Naive thymus-derived CD4-positive, alpha-beta T cell (primary cell): ENCODE measurements at regions not wholly inside any gene's neighbourhood (a gene's known extent, or its start where the extent isn't known, plus 50 kb on each side); places are given as distances from the start of the nearest gene placed in this dataset.

Experiments
- ATAC-seq: fragments of 150-1000 bp; cut with Tn5 transposase; 2 replicates; pipeline ENCODE4 v1.10.0; 2021; ENCODE audit warnings: mild to moderate bottlenecking, moderate library complexity
- CTCF ChIA-PET: fragments of 350-600 bp; sonication (Branson Sonifier 250); formaldehyde crosslinking; loops from one replicate; lab custom pipeline; 2021; ENCODE audit warnings: antibody characterized with exemption; lab: Charles Lee
- POLR2A ChIA-PET: fragments of 350-600 bp; sonication (Branson Sonifier 250); formaldehyde crosslinking; loops from one replicate; lab custom pipeline; 2021; ENCODE audit warnings: antibody characterized with exemption, inconsistent platforms; lab: Charles Lee
- DNase-seq, 9 donors: peaks; one replicate each; pipeline versions ENCODE4 v3.0.0 to v3.0.0-alpha.2; 2020 to 2022; ENCODE audit warnings: mixed read lengths in 1 of 9
- H3K27ac ChIP-seq: one replicate; pipeline ENCODE4 v1.7.0; 2013; ENCODE audit warnings: mild to moderate bottlenecking, low read depth, low read length, moderate library complexity
- H3K27me3 ChIP-seq, 2 donors: one replicate each; pipeline ENCODE4 v1.7.0; 2013; ENCODE audit warnings: low read length in 2 of 2, mild to moderate bottlenecking in 2 of 2, moderate library complexity in 2 of 2; ENCODE audit not compliant: control insufficient read depth in 2 of 2, insufficient read depth in 2 of 2
- H3K36me3 ChIP-seq, 3 experiments: 1 replicate in 2 of 3; 2 replicates in 1 of 3; pipeline ENCODE4 v1.7.0; 2013; ENCODE audit warnings: low read length in 3 of 3, mild to moderate bottlenecking in 3 of 3, moderate library complexity in 1 of 3; ENCODE audit not compliant: insufficient read depth in 3 of 3, control insufficient read depth in 2 of 3
- H3K4me1 ChIP-seq, 2 donors: one replicate each; pipeline ENCODE4 v1.7.0; 2013; ENCODE audit warnings: low read length in 2 of 2, mild to moderate bottlenecking in 2 of 2, moderate library complexity in 1 of 2; ENCODE audit not compliant: control insufficient read depth in 2 of 2, insufficient read depth in 2 of 2
- H3K4me3 ChIP-seq: 2 replicates; pipeline ENCODE4 v1.7.0; 2013; ENCODE audit warnings: mild to moderate bottlenecking, low read length
- H3K9me3 ChIP-seq, 3 experiments: 1 replicate in 2 of 3; 2 replicates in 1 of 3; pipeline ENCODE4 v1.7.0; 2013; ENCODE audit warnings: low read length in 3 of 3; ENCODE audit not compliant: control insufficient read depth in 2 of 3
- H3K27ac Mint-ChIP-seq, 9 donors: one replicate each; pipeline ENCODE4 v1.8.0; 2020 to 2022; ENCODE audit warnings: mixed read lengths in 9 of 9, mild to moderate bottlenecking in 8 of 9, moderate library complexity in 5 of 9, inconsistent platforms in 2 of 9
- H3K27me3 Mint-ChIP-seq, 5 donors: one replicate each; pipeline ENCODE4 v1.8.0; 2021 to 2022; ENCODE audit warnings: mixed read lengths in 5 of 5, mild to moderate bottlenecking in 1 of 5
- H3K36me3 Mint-ChIP-seq, 5 donors: one replicate each; pipeline ENCODE4 v1.8.0; 2020 to 2022; ENCODE audit warnings: mixed read lengths in 5 of 5, mild to moderate bottlenecking in 3 of 5, inconsistent platforms in 1 of 5
- H3K4me1 Mint-ChIP-seq, 7 donors: one replicate each; pipeline ENCODE4 v1.8.0; 2020 to 2022; ENCODE audit warnings: mixed read lengths in 7 of 7, mild to moderate bottlenecking in 3 of 7, inconsistent platforms in 1 of 7
- H3K4me3 Mint-ChIP-seq, 10 donors: one replicate each; pipeline ENCODE4 v1.8.0; 2020 to 2022; ENCODE audit warnings: mild to moderate bottlenecking in 10 of 10, mixed read lengths in 10 of 10, moderate library complexity in 6 of 10, inconsistent platforms in 2 of 10
- H3K9me3 Mint-ChIP-seq, 11 donors: one replicate each; pipeline ENCODE4 v1.8.0; 2020 to 2022; ENCODE audit warnings: mixed read lengths in 11 of 11, mild to moderate bottlenecking in 4 of 11, inconsistent platforms in 1 of 11, moderate library complexity in 1 of 11
- intact Hi-C, 2 donors: fragments of 100-400 bp; cut with micrococcal nuclease; formaldehyde crosslinking; loops; one replicate each; pipeline ENCODE4 v1.15.1; 2023

DNA sequence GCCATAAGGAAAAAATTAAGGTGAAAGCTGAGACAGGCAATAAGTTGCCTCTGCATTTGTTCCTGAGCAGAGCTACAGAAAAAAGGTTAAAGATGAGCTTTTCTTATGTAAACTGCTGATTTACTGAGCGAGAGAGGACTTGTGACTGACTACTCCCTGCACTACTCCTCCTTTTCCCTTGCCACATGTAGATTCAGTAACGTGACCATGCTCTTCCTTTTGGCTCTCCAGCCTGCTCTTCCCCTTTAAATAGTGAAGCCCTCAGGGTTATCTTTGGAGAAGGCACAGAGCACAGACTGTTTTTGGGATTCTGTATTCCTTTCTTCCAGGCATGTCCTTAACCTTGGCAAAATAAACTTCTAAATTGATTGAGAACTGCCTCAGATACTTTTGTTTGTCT lies 630.2 kb downstream of the UQCRFS1 start:
- peaks cover 0 to 4% (median 0%) of the 10 kb centered on the region in 11 donors for H3K9me3 Mint-ChIP-seq
- CTCF ChIA-PET, result no interaction called here
- H3K27ac Mint-ChIP-seq, result no peak overlapping the region

DNA sequence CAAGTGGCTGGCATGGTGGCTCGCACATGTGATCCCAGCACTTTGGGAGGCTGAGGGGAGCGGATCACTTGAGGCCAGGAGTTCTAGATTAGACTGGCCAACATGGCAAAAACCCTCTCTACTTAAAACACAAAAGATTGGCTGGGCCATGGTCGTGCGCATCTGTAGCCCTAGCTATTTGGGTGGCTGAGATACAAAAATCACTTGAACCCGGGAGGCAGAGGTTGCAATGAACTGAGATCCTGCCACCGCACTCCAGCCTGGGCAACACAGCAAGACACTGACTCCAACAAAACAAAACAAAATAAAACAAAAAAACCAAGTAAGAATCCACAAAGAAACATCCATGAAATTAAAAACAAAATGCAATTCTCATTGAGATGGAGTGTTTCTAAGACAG lies 630.6 kb downstream of the UQCRFS1 start:
- ChIA-PET CTCF (no interaction called here), POLR2A (no interaction called here)
- Mint-ChIP-seq H3K27me3 (peaks cover 0 to 9% (median 0%) of the 10 kb centered on the region in 5 donors), H3K4me3 (no peak overlapping the region), H3K36me3 (no peaks in the 10 kb centered on the region), H3K27ac (no peak overlapping the region), H3K4me1 (no peaks in the 10 kb centered on the region), H3K9me3 (peaks cover 0 to 4% (median 0%) of the 10 kb centered on the region in 11 donors)
- Histone ChIP-seq H3K9me3 (no peaks in the 10 kb centered on the region), H3K36me3 (no peaks in the 10 kb centered on the region), H3K27me3 (no peaks in the 10 kb centered on the region), H3K4me3 (no peak overlapping the region), H3K4me1 (no peaks in the 10 kb centered on the region), H3K27ac (no peak overlapping the region)
- DNase-seq (no peak), ATAC-seq (no peak)
- intact Hi-C loops, result no loop called here

More for the DNA sequence above, 630.2 kb downstream of the UQCRFS1 start:
- Histone ChIP-seq H3K9me3 (no peaks in the 10 kb centered on the region), H3K36me3 (no peaks in the 10 kb centered on the region), H3K27me3 (no peaks in the 10 kb centered on the region), H3K4me3 (no peak overlapping the region), H3K27ac (no peak overlapping the region), H3K4me1 (no peaks in the 10 kb centered on the region)
- Mint-ChIP-seq H3K36me3 (no peaks in the 10 kb centered on the region), H3K4me3 (no peak overlapping the region), H3K27me3 (peaks cover 0 to 9% (median 0%) of the 10 kb centered on the region in 5 donors), H3K4me1 (no peaks in the 10 kb centered on the region)
- intact Hi-C loops, result no loop called here
- ATAC-seq, result no peak
- POLR2A ChIA-PET, result no interaction called here
- DNase-seq, result no peak

DNA sequence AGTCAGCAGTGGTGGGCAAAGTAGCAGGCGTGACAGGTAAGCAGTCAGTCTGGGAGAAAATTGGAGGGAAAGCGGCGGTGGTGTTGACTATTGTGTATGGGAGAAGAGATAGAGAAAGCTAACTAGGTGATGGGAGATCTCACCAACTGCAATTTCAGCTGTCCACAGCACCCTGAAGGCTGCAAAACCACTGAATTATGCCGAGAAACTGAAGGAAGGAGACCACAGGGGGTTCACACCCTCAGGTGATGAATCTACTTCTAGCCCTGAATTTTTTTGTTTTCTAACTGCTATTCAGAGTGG lies 631.5 kb downstream of the UQCRFS1 start:
- Mint-ChIP-seq H3K4me1 (no peaks in the 10 kb centered on the region), H3K4me3 (no peak overlapping the region)

DNA sequence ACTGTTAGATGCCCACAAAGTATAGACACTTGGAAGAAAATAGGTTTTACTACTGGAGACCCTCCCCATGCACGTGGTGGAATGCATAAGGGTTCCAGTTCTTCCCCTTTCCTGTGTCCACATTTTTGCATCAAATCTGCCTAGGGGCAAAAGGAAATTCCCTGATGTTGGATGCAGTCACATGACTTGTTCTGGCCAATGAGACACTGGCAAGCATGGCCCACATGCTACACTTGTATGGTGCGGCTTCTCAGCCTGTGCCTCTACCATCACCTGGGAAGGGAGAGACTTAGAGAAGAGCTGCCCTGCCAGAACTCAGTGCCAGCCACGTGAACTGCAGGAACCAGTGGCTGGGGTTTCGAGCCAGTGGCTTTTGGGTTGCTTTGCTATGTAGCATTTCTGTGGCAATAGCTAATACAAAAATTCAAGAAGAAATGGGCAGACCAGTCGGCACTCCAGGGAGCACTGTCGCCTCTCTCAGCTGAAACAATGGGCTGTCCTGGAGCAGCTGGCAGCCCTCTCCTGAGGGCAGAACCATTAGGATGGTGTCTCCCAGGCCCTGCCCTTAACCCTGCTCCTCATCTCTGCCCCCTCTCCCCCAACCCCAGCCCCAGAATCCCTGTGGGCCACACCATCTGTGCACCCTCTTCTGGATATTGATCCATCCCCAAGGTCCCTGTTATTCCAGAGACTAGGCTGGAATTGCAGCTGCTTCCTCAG lies 634.0 kb downstream of the UQCRFS1 start:
- ATAC-seq (no peak), DNase-seq (no peak)
- intact Hi-C loops, result no loop called here
- H3K4me3 Mint-ChIP-seq, result no peak overlapping the region
- Histone ChIP-seq H3K27me3 (no peaks in the 10 kb centered on the region), H3K9me3 (no peaks in the 10 kb centered on the region), H3K27ac (no peak overlapping the region), H3K4me3 (no peak overlapping the region), H3K4me1 (no peaks in the 10 kb centered on the region), H3K36me3 (no peaks in the 10 kb centered on the region)
- POLR2A ChIA-PET, result no interaction called here
- peaks cover 0 to 9% (median 0%) of the 10 kb centered on the region in 5 donors for H3K27me3 Mint-ChIP-seq
- no peak overlapping the region for H3K27ac Mint-ChIP-seq
- CTCF ChIA-PET, result no interaction called here
- H3K4me1 Mint-ChIP-seq, result no peaks in the 10 kb centered on the region
- no peaks in the 10 kb centered on the region for H3K36me3 Mint-ChIP-seq
- H3K9me3 Mint-ChIP-seq, result peaks cover 0 to 8% (median 4%) of the 10 kb centered on the region in 11 donors

More for the DNA sequence above, 631.5 kb downstream of the UQCRFS1 start:
- Mint-ChIP-seq H3K27ac (no peak overlapping the region), H3K27me3 (peaks cover 0 to 9% (median 0%) of the 10 kb centered on the region in 5 donors), H3K9me3 (peaks cover 0 to 5% (median 0%) of the 10 kb centered on the region in 11 donors), H3K36me3 (no peaks in the 10 kb centered on the region)
- DNase-seq (no peak), ATAC-seq (no peak)
- intact Hi-C loops, result no loop called here
- Histone ChIP-seq H3K27me3 (no peaks in the 10 kb centered on the region), H3K27ac (no peak overlapping the region), H3K36me3 (no peaks in the 10 kb centered on the region), H3K4me1 (no peaks in the 10 kb centered on the region), H3K9me3 (no peaks in the 10 kb centered on the region), H3K4me3 (no peak overlapping the region)
- ChIA-PET POLR2A (no interaction called here), CTCF (no interaction called here)

DNA sequence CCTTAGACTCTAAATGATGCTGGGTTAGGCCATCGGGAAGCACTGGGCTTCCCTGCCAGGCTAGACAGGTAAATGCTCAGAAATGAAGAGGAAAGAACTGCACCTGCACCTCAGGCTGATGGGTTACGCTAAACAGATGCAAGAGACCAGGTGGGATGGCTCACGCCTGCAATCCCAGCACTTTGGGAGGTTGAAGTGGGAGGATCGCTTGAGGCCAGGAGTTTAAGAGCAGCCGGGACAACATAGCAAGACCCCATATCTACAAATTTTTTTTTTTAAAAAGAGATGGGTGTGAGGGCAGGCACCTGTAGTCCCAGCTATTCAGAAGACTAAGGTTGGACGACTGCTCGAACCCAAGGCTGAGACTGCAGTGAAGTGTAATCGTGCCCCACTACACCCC lies 634.7 kb downstream of the UQCRFS1 start:
- H3K27ac Mint-ChIP-seq, result no peak overlapping the region
- peaks cover 0 to 9% (median 0%) of the 10 kb centered on the region in 5 donors for H3K27me3 Mint-ChIP-seq
- DNase-seq, result no peak
- no peaks in the 10 kb centered on the region for H3K36me3 ChIP-seq
- ATAC-seq, result no peak
- peaks cover 0 to 8% (median 4%) of the 10 kb centered on the region in 11 donors for H3K9me3 Mint-ChIP-seq
- intact Hi-C loops, result no loop called here
- H3K36me3 Mint-ChIP-seq, result no peaks in the 10 kb centered on the region
- no peaks in the 10 kb centered on the region for H3K4me1 ChIP-seq
- H3K4me3 ChIP-seq, result no peak overlapping the region
- H3K9me3 ChIP-seq, result no peaks in the 10 kb centered on the region
- H3K27me3 ChIP-seq, result no peaks in the 10 kb centered on the region
- H3K4me1 Mint-ChIP-seq, result no peaks in the 10 kb centered on the region
- ChIA-PET CTCF (no interaction called here), POLR2A (no interaction called here)
- H3K27ac ChIP-seq, result no peak overlapping the region
- H3K4me3 Mint-ChIP-seq, result no peak overlapping the region

DNA sequence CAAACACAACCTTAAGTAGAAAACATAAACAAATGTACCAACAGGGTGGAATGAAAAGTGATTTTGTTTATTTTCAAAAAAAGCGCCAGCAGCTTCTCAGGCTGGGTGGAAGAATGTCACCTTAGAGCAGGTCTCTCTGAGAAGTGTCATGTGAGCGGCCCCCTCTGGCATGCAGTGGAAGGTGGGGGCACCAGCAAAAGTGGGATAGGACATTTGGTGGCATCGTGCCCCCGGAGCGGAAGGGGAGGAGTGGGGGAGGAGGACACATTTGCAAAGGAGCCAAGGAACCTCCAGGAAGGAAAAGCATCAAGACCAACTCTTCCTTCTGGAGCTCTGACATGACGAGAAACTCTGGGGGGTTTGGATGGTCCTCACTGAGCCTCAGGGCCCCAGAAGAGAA lies 635.3 kb downstream of the UQCRFS1 start:
- H3K4me1 ChIP-seq, result no peaks in the 10 kb centered on the region
- CTCF ChIA-PET, result no interaction called here
- no peak for DNase-seq
- Mint-ChIP-seq H3K27ac (no peak overlapping the region), H3K4me1 (no peaks in the 10 kb centered on the region), H3K36me3 (no peaks in the 10 kb centered on the region), H3K27me3 (peaks cover 0 to 9% (median 0%) of the 10 kb centered on the region in 5 donors), H3K4me3 (no peak overlapping the region), H3K9me3 (peaks cover 0 to 8% (median 4%) of the 10 kb centered on the region in 11 donors)
- H3K9me3 ChIP-seq, result no peaks in the 10 kb centered on the region
- no peak overlapping the region for H3K27ac ChIP-seq
- intact Hi-C loops, result no loop called here
- no peaks in the 10 kb centered on the region for H3K27me3 ChIP-seq
- POLR2A ChIA-PET, result no interaction called here
- ATAC-seq, result no peak
- no peaks in the 10 kb centered on the region for H3K36me3 ChIP-seq
- no peak overlapping the region for H3K4me3 ChIP-seq

DNA sequence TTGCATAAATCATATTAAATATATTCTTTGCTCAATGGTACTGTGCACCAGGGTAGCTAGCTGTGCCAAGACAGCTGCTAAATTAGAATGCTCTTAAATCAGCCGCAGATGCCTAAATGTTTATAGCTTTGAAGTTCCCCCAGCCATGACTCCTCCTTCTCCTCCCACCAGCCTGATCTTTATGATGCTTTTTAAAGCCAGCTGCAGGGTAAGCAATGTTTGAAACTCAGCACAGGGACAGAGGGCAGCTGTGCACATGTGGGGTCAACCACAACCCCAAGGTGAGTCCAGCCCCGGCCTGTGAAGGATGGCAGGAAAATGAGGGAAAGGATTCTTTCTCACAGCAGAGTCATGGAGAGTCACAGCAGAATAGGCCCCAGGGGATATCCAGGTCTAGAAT lies 635.7 kb downstream of the UQCRFS1 start:
- Mint-ChIP-seq H3K36me3 (no peaks in the 10 kb centered on the region), H3K27ac (no peak overlapping the region), H3K4me3 (no peak overlapping the region), H3K9me3 (peaks cover 0 to 8% (median 4%) of the 10 kb centered on the region in 11 donors), H3K27me3 (peaks cover 0 to 12% (median 0%) of the 10 kb centered on the region in 5 donors), H3K4me1 (no peaks in the 10 kb centered on the region)
- no peak for DNase-seq
- intact Hi-C loops, result no loop called here
- Histone ChIP-seq H3K9me3 (no peaks in the 10 kb centered on the region), H3K4me1 (no peaks in the 10 kb centered on the region), H3K27me3 (no peaks in the 10 kb centered on the region), H3K4me3 (no peak overlapping the region), H3K36me3 (no peaks in the 10 kb centered on the region), H3K27ac (no peak overlapping the region)
- CTCF ChIA-PET, result no interaction called here
- ATAC-seq, result no peak
- POLR2A ChIA-PET, result no interaction called here
